ENCODE measurements at regions not wholly inside any gene's neighbourhood (a gene's known extent, or its start where the extent isn't known, plus 50 kb on each side); places are given as distances from the start of the nearest gene placed in this dataset.

DNA sequence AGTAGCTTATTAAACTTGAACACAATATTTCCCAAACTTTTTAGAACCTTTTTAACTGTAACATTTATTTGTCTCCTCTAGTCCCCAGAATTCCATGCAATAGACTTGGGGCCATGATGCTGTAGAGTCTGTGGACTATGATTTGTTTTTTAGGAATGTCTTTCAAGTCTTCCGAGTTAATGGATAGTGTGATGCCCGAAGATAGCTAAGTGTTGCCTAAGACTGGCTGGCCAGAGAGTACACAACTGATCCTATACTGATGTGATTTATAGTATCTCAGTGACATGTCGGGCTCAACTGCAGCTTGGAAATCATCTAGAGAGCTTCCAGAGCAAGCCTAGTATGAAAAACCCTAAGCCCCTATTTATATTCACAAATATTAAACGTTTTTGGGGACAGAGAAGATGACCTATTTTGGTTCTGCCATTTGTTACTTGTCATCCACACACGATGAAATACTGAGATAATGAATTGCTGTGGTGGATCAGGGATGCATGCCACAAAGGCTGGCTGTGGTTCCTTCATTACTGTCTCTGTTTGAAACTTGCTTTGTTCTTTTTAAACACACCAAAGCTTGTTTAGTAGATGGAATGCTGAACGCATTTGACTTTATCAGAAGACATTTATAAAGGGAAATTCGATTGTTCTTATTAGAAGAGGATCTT, 507.4 kb downstream of the TAFA4 start:
- 88 to 89% methylated on average over 7 of the region's 7 CpGs for WGBS, 2 experiments
- Histone ChIP-seq H3K4me1 (ENCODE audit: control insufficient read depth, insufficient read depth, low read length) (no peaks in the 10 kb centered on the region), H3K36me3 (ENCODE audit: control insufficient read depth, insufficient read depth, low read length) (no peaks in the 10 kb centered on the region), H3K4me3 (ENCODE audit: insufficient read depth, low read depth, low read length) (no peak overlapping the region), H3K27me3 (ENCODE audit: control insufficient read depth, insufficient read depth, low read length, poor library complexity, severe bottlenecking) (no peaks in the 10 kb centered on the region), H3K27ac (ENCODE audit: insufficient read depth, low read depth, low read length, poor library complexity, severe bottlenecking) (no peak overlapping the region), H3K9me3 (ENCODE audit: control insufficient read depth, low read length) (no peaks in the 10 kb centered on the region)

GRCh38 chr3:68408626-68409025, 523.7 kb downstream of the TAFA4 start:
- H3K36me3 ChIP-seq (ENCODE audit: control insufficient read depth, insufficient read depth, low read length), result no peaks in the 10 kb centered on the region
- H3K27ac ChIP-seq (ENCODE audit: insufficient read depth, low read depth, low read length, poor library complexity, severe bottlenecking), result no peak overlapping the region
- no peaks in the 10 kb centered on the region for H3K27me3 ChIP-seq (ENCODE audit: control insufficient read depth, insufficient read depth, low read length, poor library complexity, severe bottlenecking)
- H3K9me3 ChIP-seq (ENCODE audit: control insufficient read depth, low read length), result no peaks in the 10 kb centered on the region
- H3K4me1 ChIP-seq (ENCODE audit: control insufficient read depth, insufficient read depth, low read length), result no peaks in the 10 kb centered on the region
- WGBS, 2 experiments, result 93 to 100% methylated on average over 1 of the region's 1 CpG
- H3K4me3 ChIP-seq (ENCODE audit: insufficient read depth, low read depth, low read length), result no peak overlapping the region

DNA sequence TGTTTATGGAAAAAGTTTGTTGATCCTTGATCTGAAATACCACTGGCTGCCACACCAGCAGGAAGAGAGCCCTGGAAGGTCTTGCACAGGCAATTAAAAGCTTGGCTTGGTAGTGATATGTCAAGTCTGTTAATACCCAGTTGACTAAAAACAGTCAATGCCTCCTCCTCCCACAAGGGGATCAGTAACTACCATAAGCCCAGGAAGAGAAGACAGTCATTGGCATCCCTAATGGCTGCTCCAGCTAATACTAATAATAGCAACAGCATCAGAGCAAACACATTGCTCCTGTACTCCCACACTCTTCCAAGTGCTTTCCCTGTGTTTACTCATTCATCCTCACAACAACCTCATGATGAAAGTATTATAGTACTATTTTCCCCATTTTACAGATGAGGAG, 528.6 kb downstream of the TAFA4 start:
- Histone ChIP-seq H3K27ac (ENCODE audit: insufficient read depth, low read depth, low read length, poor library complexity, severe bottlenecking) (no peak overlapping the region), H3K9me3 (ENCODE audit: control insufficient read depth, low read length) (no peaks in the 10 kb centered on the region), H3K36me3 (ENCODE audit: control insufficient read depth, insufficient read depth, low read length) (no peaks in the 10 kb centered on the region), H3K4me1 (ENCODE audit: control insufficient read depth, insufficient read depth, low read length) (no peaks in the 10 kb centered on the region), H3K4me3 (ENCODE audit: insufficient read depth, low read depth, low read length) (no peak overlapping the region), H3K27me3 (ENCODE audit: control insufficient read depth, insufficient read depth, low read length, poor library complexity, severe bottlenecking) (no peaks in the 10 kb centered on the region)

DNA sequence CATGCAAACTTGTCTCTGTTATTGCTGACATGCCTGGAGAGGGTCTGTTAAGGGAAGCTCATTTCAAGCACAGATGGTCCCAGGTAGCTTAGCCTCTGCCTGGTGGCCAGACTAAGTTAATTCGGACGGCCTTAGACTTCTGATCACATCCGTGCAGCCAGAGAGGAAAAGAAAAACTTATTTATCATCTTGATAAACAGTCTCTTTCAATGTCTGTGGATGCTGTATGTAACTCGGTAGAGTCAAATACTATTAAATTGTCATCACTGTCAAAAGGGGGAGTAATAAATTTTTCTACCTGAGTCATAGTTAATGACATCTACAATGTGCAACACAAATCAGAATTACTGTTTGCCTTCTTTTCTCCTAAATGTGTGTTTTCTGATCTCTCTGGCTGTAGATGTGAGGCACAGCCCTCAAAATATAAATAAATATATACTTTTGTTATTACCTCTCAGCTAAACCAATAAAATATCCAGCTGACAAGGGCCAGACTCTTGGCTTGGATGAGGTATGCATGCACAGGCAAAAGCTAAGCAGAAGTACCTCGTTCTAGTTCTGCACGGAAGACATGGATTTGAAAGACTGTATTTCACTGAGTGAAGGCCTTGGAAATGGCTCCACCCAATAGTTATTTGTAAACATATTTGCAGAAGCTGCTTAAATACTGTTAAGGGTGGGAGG, 530.0 kb downstream of the TAFA4 start:
- 89 to 99% methylated on average over 5 of the region's 6 CpGs for WGBS, 2 experiments
- no peaks in the 10 kb centered on the region for H3K27me3 ChIP-seq (ENCODE audit: control insufficient read depth, insufficient read depth, low read length, poor library complexity, severe bottlenecking)
- no peak overlapping the region for H3K4me3 ChIP-seq (ENCODE audit: insufficient read depth, low read depth, low read length)
- H3K36me3 ChIP-seq (ENCODE audit: control insufficient read depth, insufficient read depth, low read length), result no peaks in the 10 kb centered on the region
- no peaks in the 10 kb centered on the region for H3K9me3 ChIP-seq (ENCODE audit: control insufficient read depth, low read length)
- no peaks in the 10 kb centered on the region for H3K4me1 ChIP-seq (ENCODE audit: control insufficient read depth, insufficient read depth, low read length)
- no peak overlapping the region for H3K27ac ChIP-seq (ENCODE audit: insufficient read depth, low read depth, low read length, poor library complexity, severe bottlenecking)

GRCh38 chr3:68378631-68379030, 553.7 kb downstream of the TAFA4 start:
- 86 to 92% methylated on average over 6 to 8 of the region's 8 CpGs for WGBS, 2 experiments
- H3K4me3 ChIP-seq (ENCODE audit: insufficient read depth, low read depth, low read length), result no peak overlapping the region
- H3K9me3 ChIP-seq (ENCODE audit: control insufficient read depth, low read length), result no peaks in the 10 kb centered on the region
- no peaks in the 10 kb centered on the region for H3K4me1 ChIP-seq (ENCODE audit: control insufficient read depth, insufficient read depth, low read length)
- no peaks in the 10 kb centered on the region for H3K27me3 ChIP-seq (ENCODE audit: control insufficient read depth, insufficient read depth, low read length, poor library complexity, severe bottlenecking)
- no peaks in the 10 kb centered on the region for H3K36me3 ChIP-seq (ENCODE audit: control insufficient read depth, insufficient read depth, low read length)
- H3K27ac ChIP-seq (ENCODE audit: insufficient read depth, low read depth, low read length, poor library complexity, severe bottlenecking), result no peak overlapping the region

GRCh38 chr3:68373727-68374126, 558.6 kb downstream of the TAFA4 start:
- no peaks in the 10 kb centered on the region for H3K36me3 ChIP-seq (ENCODE audit: control insufficient read depth, insufficient read depth, low read length)
- no peak overlapping the region for H3K27ac ChIP-seq (ENCODE audit: insufficient read depth, low read depth, low read length, poor library complexity, severe bottlenecking)
- H3K9me3 ChIP-seq (ENCODE audit: control insufficient read depth, low read length), result no peaks in the 10 kb centered on the region
- no peaks in the 10 kb centered on the region for H3K27me3 ChIP-seq (ENCODE audit: control insufficient read depth, insufficient read depth, low read length, poor library complexity, severe bottlenecking)
- H3K4me3 ChIP-seq (ENCODE audit: insufficient read depth, low read depth, low read length), result no peak overlapping the region
- WGBS, 2 experiments, result 91 to 99% methylated on average over 3 of the region's 3 CpGs
- H3K4me1 ChIP-seq (ENCODE audit: control insufficient read depth, insufficient read depth, low read length), result no peaks in the 10 kb centered on the region

DNA sequence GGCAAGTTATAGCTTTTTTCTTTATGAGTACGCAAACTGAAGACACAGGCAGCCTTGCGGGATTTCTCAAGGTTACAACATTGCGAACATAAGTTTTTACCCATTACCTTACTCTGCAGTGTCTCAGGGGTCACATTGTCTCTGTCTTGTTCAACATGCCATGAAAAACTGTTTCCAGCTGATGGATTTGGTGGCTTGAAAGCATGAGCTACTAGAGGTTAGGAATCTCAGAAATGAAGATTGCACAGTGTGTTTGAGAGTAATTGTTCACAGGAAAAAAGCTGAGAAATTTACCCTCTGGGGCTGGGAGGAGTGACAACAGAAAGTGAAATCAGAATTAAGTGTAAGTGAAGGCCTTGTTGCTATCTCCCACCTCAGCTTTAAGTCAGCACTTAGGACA, 568.6 kb downstream of the TAFA4 start:
- H3K27ac ChIP-seq (ENCODE audit: insufficient read depth, low read depth, low read length, poor library complexity, severe bottlenecking), result no peak overlapping the region
- 96 to 98% methylated on average over 3 of the region's 3 CpGs for WGBS, 2 experiments
- no peaks in the 10 kb centered on the region for H3K9me3 ChIP-seq (ENCODE audit: control insufficient read depth, low read length)
- no peaks in the 10 kb centered on the region for H3K36me3 ChIP-seq (ENCODE audit: control insufficient read depth, insufficient read depth, low read length)
- no peaks in the 10 kb centered on the region for H3K27me3 ChIP-seq (ENCODE audit: control insufficient read depth, insufficient read depth, low read length, poor library complexity, severe bottlenecking)
- no peaks in the 10 kb centered on the region for H3K4me1 ChIP-seq (ENCODE audit: control insufficient read depth, insufficient read depth, low read length)
- H3K4me3 ChIP-seq (ENCODE audit: insufficient read depth, low read depth, low read length), result no peak overlapping the region

GRCh38 chr3:68360492-68360891, 571.9 kb downstream of the TAFA4 start:
- 95 to 100% methylated on average over 2 of the region's 2 CpGs for WGBS, 2 experiments
- Histone ChIP-seq H3K4me3 (ENCODE audit: insufficient read depth, low read depth, low read length) (no peak overlapping the region), H3K27me3 (ENCODE audit: control insufficient read depth, insufficient read depth, low read length, poor library complexity, severe bottlenecking) (no peaks in the 10 kb centered on the region), H3K27ac (ENCODE audit: insufficient read depth, low read depth, low read length, poor library complexity, severe bottlenecking) (no peak overlapping the region), H3K9me3 (ENCODE audit: control insufficient read depth, low read length) (no peaks in the 10 kb centered on the region), H3K36me3 (ENCODE audit: control insufficient read depth, insufficient read depth, low read length) (no peaks in the 10 kb centered on the region), H3K4me1 (ENCODE audit: control insufficient read depth, insufficient read depth, low read length) (no peaks in the 10 kb centered on the region)

DNA sequence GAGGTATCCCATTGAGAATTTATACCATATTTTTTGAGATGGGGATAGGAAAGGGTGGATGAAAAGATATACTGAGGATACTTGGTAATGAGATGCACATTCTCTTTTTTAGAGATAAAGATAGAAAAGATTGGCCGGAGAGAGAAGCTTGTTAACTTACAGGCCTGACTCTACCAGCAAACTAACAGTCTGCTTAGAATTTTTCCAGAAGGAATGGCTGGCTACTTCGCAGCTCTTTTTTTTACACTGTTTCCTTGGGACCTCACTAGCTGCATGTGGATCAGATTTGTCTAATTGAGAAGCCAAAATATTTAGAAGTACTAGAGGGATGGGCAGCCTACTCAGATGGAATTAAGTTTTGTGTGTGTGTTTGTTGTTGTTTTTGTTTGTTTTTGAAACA, 586.6 kb downstream of the TAFA4 start:
- H3K4me3 ChIP-seq (ENCODE audit: insufficient read depth, low read depth, low read length), result no peak overlapping the region
- H3K9me3 ChIP-seq (ENCODE audit: control insufficient read depth, low read length), result no peaks in the 10 kb centered on the region
- H3K36me3 ChIP-seq (ENCODE audit: control insufficient read depth, insufficient read depth, low read length), result no peaks in the 10 kb centered on the region
- no peaks in the 10 kb centered on the region for H3K27me3 ChIP-seq (ENCODE audit: control insufficient read depth, insufficient read depth, low read length, poor library complexity, severe bottlenecking)
- 93 to 97% methylated on average over 2 of the region's 2 CpGs for WGBS, 2 experiments
- no peaks in the 10 kb centered on the region for H3K4me1 ChIP-seq (ENCODE audit: control insufficient read depth, insufficient read depth, low read length)
- H3K27ac ChIP-seq (ENCODE audit: insufficient read depth, low read depth, low read length, poor library complexity, severe bottlenecking), result no peak overlapping the region

DNA sequence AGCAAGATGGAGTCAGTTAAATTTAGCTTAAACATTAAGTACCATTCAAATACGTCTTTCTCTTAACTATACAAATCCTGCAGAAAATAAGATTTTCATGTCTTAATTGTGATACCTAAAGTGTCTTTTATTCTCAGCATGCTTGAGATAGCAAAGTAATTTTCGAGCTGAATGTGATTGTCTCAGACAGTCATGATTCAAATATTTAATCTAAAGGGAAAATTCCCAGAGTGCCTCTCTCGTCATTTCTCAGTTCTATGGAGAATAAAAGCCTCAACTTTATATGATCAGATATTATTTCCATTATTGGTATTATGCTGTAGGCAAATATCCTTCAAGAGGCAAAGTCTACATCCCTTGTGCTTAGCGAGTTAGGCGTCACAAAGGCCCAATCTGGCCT, 589.9 kb downstream of the TAFA4 start:
- H3K4me3 ChIP-seq (ENCODE audit: insufficient read depth, low read depth, low read length), result no peak overlapping the region
- no peaks in the 10 kb centered on the region for H3K9me3 ChIP-seq (ENCODE audit: control insufficient read depth, low read length)
- WGBS, 2 experiments, result 98 to 100% methylated on average over 1 to 4 of the region's 5 CpGs

More for the DNA sequence above, 589.9 kb downstream of the TAFA4 start:
- no peaks in the 10 kb centered on the region for H3K27me3 ChIP-seq (ENCODE audit: control insufficient read depth, insufficient read depth, low read length, poor library complexity, severe bottlenecking)
- H3K4me1 ChIP-seq (ENCODE audit: control insufficient read depth, insufficient read depth, low read length), result no peaks in the 10 kb centered on the region
- no peak overlapping the region for H3K27ac ChIP-seq (ENCODE audit: insufficient read depth, low read depth, low read length, poor library complexity, severe bottlenecking)
- H3K36me3 ChIP-seq (ENCODE audit: control insufficient read depth, insufficient read depth, low read length), result no peaks in the 10 kb centered on the region

Data from ectodermal cell (in vitro differentiated cells).